KMS-11 (cell line): ENCODE measurements at regions not wholly inside any gene's neighbourhood (a gene's known extent, or its start where the extent isn't known, plus 50 kb on each side); places are given as distances from the start of the nearest gene placed in this dataset.

Experiments used
- H2AFZ ChIP-seq: fragments of 200-600 bp; sonication (generic); 2 replicates; pipeline ENCODE4 v1.6.1; 2016; ENCODE audit warnings: antibody characterized with exemption, mixed run types, low read depth
- H3K27ac ChIP-seq: fragments of 200-600 bp; sonication (generic); 2 replicates; pipeline ENCODE4 v1.6.1; 2016; ENCODE audit warnings: mild to moderate bottlenecking, mixed run types
- H3K27me3 ChIP-seq: fragments of 200-600 bp; sonication (generic); 2 replicates; pipeline ENCODE4 v1.6.1; 2017; ENCODE audit warnings: mild to moderate bottlenecking, low read depth, mixed run types, moderate library complexity; ENCODE audit not compliant: insufficient read depth
- H3K36me3 ChIP-seq: fragments of 200-600 bp; sonication (generic); 2 replicates; pipeline ENCODE4 v1.6.1; 2017; ENCODE audit warnings: mild to moderate bottlenecking, mixed run types; ENCODE audit not compliant: insufficient read depth
- H3K4me1 ChIP-seq: fragments of 200-600 bp; sonication (generic); 2 replicates; pipeline ENCODE4 v1.6.1; 2016; ENCODE audit warnings: mild to moderate bottlenecking, low read depth, mixed run types; ENCODE audit not compliant: poor library complexity, severe bottlenecking
- H3K4me2 ChIP-seq: fragments of 200-600 bp; sonication (generic); 2 replicates; pipeline ENCODE4 v1.7.0; 2016; ENCODE audit warnings: mild to moderate bottlenecking, mixed run types
- H3K4me3 ChIP-seq: fragments of 200-600 bp; sonication (generic); IDR thresholded peaks from 2 replicates; pipeline ENCODE4 v1.6.1; 2017; ENCODE audit warnings: low read depth, low read length, mixed read lengths; ENCODE audit not compliant: insufficient read depth
- H3K79me2 ChIP-seq: fragments of 200-600 bp; sonication (generic); 2 replicates; pipeline ENCODE4 v1.6.1; 2016; ENCODE audit warnings: low read depth, mixed run types; ENCODE audit not compliant: insufficient read depth
- H3K9ac ChIP-seq: fragments of 200-600 bp; sonication (generic); 2 replicates; pipeline ENCODE4 v1.6.1; 2016; ENCODE audit warnings: mild to moderate bottlenecking, mixed run types
- H4K20me1 ChIP-seq: fragments of 200-600 bp; sonication (generic); 2 replicates; pipeline ENCODE4 v1.6.1; 2016; ENCODE audit warnings: mild to moderate bottlenecking, mixed run types; ENCODE audit not compliant: insufficient read depth
- CTCF ChIP-seq: fragments of 200-600 bp; sonication (generic); conservative IDR thresholded peaks from 2 replicates; pipeline ENCODE4 v1.6.1; 2017; ENCODE audit warnings: low read depth, mild to moderate bottlenecking, antibody characterized with exemption, low read length, moderate library complexity, mixed read lengths

DNA sequence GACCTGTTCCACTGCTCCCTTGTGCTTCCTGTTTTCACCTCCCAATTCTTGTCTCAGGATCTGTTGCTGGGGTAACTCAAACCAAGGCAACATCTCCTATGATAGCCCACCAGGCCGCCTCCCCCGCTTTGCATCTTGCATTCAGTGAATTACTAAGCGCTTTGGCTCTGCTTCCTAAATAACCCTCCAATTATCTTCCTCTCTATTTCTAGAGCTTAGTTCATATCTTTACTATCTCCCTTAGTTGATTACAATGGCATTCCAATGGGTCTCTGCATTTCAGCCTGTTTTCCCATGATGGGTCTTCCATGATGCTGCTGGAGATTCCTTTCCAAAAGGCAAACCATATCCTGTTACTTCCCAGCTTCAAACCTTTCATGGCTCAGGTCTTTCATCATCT lies 117.2 kb upstream of the FERMT1 start:
- no peaks in the 10 kb centered on the region for H3K36me3 ChIP-seq
- no peak for TF ChIP-seq CTCF
- H3K4me1 ChIP-seq = no peaks in the 10 kb centered on the region
- H3K79me2 ChIP-seq = no peaks in the 10 kb centered on the region
- no peaks in the 10 kb centered on the region for H3K27me3 ChIP-seq
- H2AFZ ChIP-seq = no peak overlapping the region
- no peak overlapping the region for H3K4me3 ChIP-seq
- no peak overlapping the region for H3K27ac ChIP-seq
- H4K20me1 ChIP-seq = no peaks in the 10 kb centered on the region
- no peak overlapping the region for H3K4me2 ChIP-seq
- no peak overlapping the region for H3K9ac ChIP-seq

DNA sequence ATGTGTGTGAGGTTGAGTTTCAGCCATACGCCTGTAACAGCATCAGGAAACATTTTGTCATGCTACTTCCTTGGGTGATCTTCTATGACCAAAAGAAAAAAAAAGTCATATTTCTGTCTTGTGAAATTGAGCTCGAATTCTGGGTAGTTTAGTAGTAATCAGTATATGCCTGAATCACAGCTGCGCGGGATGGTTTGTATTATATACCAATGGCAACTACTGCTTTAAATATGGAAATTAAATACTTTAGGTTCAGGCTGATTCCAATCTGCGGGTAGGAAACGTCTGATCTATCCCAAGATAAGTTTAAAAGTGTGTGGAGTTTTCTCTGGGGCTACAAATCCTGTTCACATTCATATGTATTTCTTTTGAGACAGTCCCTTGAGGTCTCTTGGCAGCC lies 115.6 kb upstream of the FERMT1 start:
- Histone ChIP-seq H3K4me3 (no peak overlapping the region), H3K79me2 (no peaks in the 10 kb centered on the region), H3K4me2 (no peak overlapping the region), H3K27ac (no peak overlapping the region), H3K4me1 (no peaks in the 10 kb centered on the region), H4K20me1 (no peaks in the 10 kb centered on the region), H2AFZ (no peak overlapping the region), H3K9ac (no peak overlapping the region), H3K36me3 (no peaks in the 10 kb centered on the region), H3K27me3 (no peaks in the 10 kb centered on the region)
- no peak for TF ChIP-seq CTCF

- Histone ChIP-seq H3K79me2 (no peaks in the 10 kb centered on the region), H3K4me2 (no peak overlapping the region), H2AFZ (no peak overlapping the region), H3K27ac (no peak overlapping the region), H3K4me3 (no peak overlapping the region), H3K4me1 (no peaks in the 10 kb centered on the region), H3K9ac (no peak overlapping the region), H3K27me3 (no peaks in the 10 kb centered on the region), H3K36me3 (no peaks in the 10 kb centered on the region), H4K20me1 (no peaks in the 10 kb centered on the region)
- no peak for TF ChIP-seq CTCF
Observed at GRCh38 chr20:6235510-6235909, 112.7 kb upstream of the FERMT1 start.

DNA sequence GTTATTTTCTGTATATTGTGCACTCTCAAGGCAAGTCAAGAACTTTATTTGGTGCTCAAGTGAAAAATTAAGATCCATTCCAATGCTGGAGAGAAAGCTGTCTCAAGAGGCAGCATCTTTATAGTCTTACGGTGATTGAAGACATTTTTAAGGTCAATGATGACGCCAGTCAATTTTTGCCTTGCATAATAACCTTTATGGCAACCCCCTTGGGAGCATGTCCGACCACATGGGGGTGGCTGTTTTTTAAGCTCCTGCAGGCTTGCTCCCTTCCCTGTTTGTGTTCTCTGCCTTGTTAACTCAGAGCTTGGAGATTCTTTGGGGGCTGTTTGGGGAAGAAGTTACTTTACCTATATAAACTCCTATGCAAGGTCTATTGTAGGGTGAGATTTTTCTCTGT lies 109.6 kb upstream of the FERMT1 start:
- H3K27me3 ChIP-seq = no peaks in the 10 kb centered on the region
- no peaks in the 10 kb centered on the region for H3K36me3 ChIP-seq
- no peak for TF ChIP-seq CTCF
- no peak overlapping the region for H3K27ac ChIP-seq
- H3K9ac ChIP-seq = no peak overlapping the region
- H3K79me2 ChIP-seq = no peaks in the 10 kb centered on the region
- no peak overlapping the region for H3K4me2 ChIP-seq
- H3K4me1 ChIP-seq = no peaks in the 10 kb centered on the region
- H4K20me1 ChIP-seq = no peaks in the 10 kb centered on the region
- no peak overlapping the region for H2AFZ ChIP-seq
- no peak overlapping the region for H3K4me3 ChIP-seq

DNA sequence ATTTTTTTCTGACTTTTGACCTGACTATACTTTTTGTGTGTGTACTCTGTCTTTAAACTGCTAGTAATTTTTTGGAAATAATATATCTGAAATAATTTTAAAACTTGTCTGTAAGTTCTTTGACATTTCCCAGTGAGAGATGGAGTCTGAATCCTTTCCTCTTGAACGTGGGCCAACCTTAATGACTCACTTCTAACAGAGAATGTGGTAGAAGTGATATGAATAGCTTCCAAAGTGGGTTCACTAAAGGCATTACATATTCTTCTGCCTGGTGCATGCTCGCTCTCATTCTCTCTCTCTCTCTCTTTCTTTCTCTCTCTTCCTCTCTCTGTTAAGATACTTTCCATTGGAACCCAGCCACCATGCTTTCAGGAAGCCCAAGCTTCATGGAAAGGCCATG lies 108.7 kb upstream of the FERMT1 start:
- Histone ChIP-seq H4K20me1 (no peaks in the 10 kb centered on the region), H3K36me3 (no peaks in the 10 kb centered on the region), H3K79me2 (no peaks in the 10 kb centered on the region), H3K27ac (no peak overlapping the region), H3K4me1 (no peaks in the 10 kb centered on the region), H3K9ac (no peak overlapping the region), H3K27me3 (no peaks in the 10 kb centered on the region), H2AFZ (no peak overlapping the region), H3K4me3 (no peak overlapping the region), H3K4me2 (no peak overlapping the region)
- TF ChIP-seq CTCF = no peak
